ENCODE measurements at regions not wholly inside any gene's neighbourhood (a gene's known extent, or its start where the extent isn't known, plus 50 kb on each side); places are given as distances from the start of the nearest gene placed in this dataset.

GRCh38 chr7:22651036-22651435 lies 76.0 kb upstream of the IL6 start:
- no peak overlapping the region; the same call in 1 of the 2 replicates for H2BK12ac ChIP-seq (ENCODE audit: low read depth, low read length)
- no peaks in the 10 kb centered on the region for H4K20me1 ChIP-seq (replicated peaks in 1 of 2; ENCODE audit: control insufficient read depth in 1 of 2, insufficient read depth in 2 of 2, low read length in 2 of 2)
- H3K4me3 ChIP-seq (ENCODE audit: extremely low read depth in 1 of 4, insufficient read depth in 2 of 4, low read depth in 3 of 4, low read length in 4 of 4), result no peak overlapping the region
- no peaks in the 10 kb centered on the region for H3K79me2 ChIP-seq (ENCODE audit: control insufficient read depth in 1 of 2, insufficient read depth in 2 of 2, low read length in 2 of 2)
- H3K27me3 ChIP-seq (replicated peaks in 1 of 4; ENCODE audit: control insufficient read depth in 3 of 4, extremely low read depth in 1 of 4, insufficient read depth in 3 of 4, low read length in 3 of 4), result no peaks in the 10 kb centered on the region
- no peak overlapping the region for H4K8ac ChIP-seq (ENCODE audit: extremely low read depth, insufficient read depth, low read length)
- no peak for FAIRE-seq
- no peak for DNase-seq (ENCODE audit: low read depth in 1 of 2, low spot score in 2 of 2)
- no peak overlapping the region for H3K18ac ChIP-seq (ENCODE audit: extremely low read depth, low read length)
- 90% methylated on average over 4 of the region's 4 CpGs; no CpG with 5 or more reads in 1 of the 2 experiments for WGBS, 2 experiments (ENCODE audit: extremely low coverage in 1 of 2, insufficient coverage in 1 of 2, insufficient read length in 1 of 2, insufficient replicate concordance in 2 of 2, low coverage in 1 of 2, low lambda C conversion rate in 2 of 2, missing lambda C conversion rate in 1 of 2)
- H2BK5ac ChIP-seq (ENCODE audit: low read depth, low read length), result no peak overlapping the region
- no peak overlapping the region for H3K9ac ChIP-seq (replicated peaks in 1 of 4; ENCODE audit: extremely low read depth in 1 of 4, low read depth in 3 of 4, low read length in 3 of 4)
- H3K23ac ChIP-seq (ENCODE audit: insufficient read length), result no peak overlapping the region
- H3K14ac ChIP-seq (ENCODE audit: insufficient read length), result no peak overlapping the region
- H2AFZ ChIP-seq (ENCODE audit: low read length), result no peak overlapping the region
- H3K4me1 ChIP-seq (replicated peaks in 1 of 4; ENCODE audit: control insufficient read depth in 3 of 4, insufficient read depth in 4 of 4, low read length in 3 of 4), result peaks cover 0 to 3% (median 0%) of the 10 kb centered on the region in 4 experiments; a peak in 1 of 7 replicates
- no peak for TF ChIP-seq HDAC2 (IDR thresholded peaks at IDR 0.05; ENCODE audit: borderline replicate concordance in 1 of 2, low read depth in 2 of 2, low read length in 2 of 2)
- TF ChIP-seq SP1 (IDR thresholded peaks at IDR 0.05; ENCODE audit: low read depth, low read length), result no peak
- TF ChIP-seq SIX5 (IDR thresholded peaks at IDR 0.05; ENCODE audit: low read depth, low read length), result no peak
- no peak for TF ChIP-seq TAF1 (IDR thresholded peaks at IDR 0.05; ENCODE audit: low read depth, low read length)
- TF ChIP-seq RXRA (IDR thresholded peaks at IDR 0.05; ENCODE audit: insufficient read depth, low read depth, low read length), result no peak
- no peak for TF ChIP-seq PHF8 (conservative IDR thresholded peaks at IDR 0.05; ENCODE audit: low read depth, low read length)
- no peak for TF ChIP-seq CTBP2 (IDR thresholded peaks at IDR 0.05; ENCODE audit: borderline replicate concordance, insufficient read depth, insufficient read length, low read length)
- TF ChIP-seq MAFK (IDR thresholded peaks at IDR 0.05; ENCODE audit: low read depth, low read length), result no peak
- no peak for TF ChIP-seq POU5F1 (IDR thresholded peaks at IDR 0.05; ENCODE audit: low read depth, low read length)
- TF ChIP-seq SP2 (IDR thresholded peaks at IDR 0.05; ENCODE audit: low read length), result no peak
- ChIA-PET POLR2A (ENCODE audit: partially characterized antibody) (no interaction called here), CTCF (ENCODE audit: partially characterized antibody) (interaction anchor here (0.7 to 2.6 kb wide), 6 partner anchors 10 to 250 kb away, joined by 3 to 15 read pairs (median 3); partner anchors contain the start of gene IL6)
- H2AK5ac ChIP-seq (ENCODE audit: low read depth, low read length), result no peak overlapping the region
- H2BK120ac ChIP-seq (replicated peaks; ENCODE audit: low read depth, low read length), result no peak overlapping the region
- H4K91ac ChIP-seq (replicated peaks; ENCODE audit: insufficient read length, low read length), result no peak overlapping the region
- H3K4ac ChIP-seq (replicated peaks; ENCODE audit: insufficient read length, low read depth, low read length), result no peak overlapping the region
- H3K56ac ChIP-seq (replicated peaks; ENCODE audit: insufficient read length, low read depth, low read length), result no peak overlapping the region
- H3K79me1 ChIP-seq (ENCODE audit: low read depth, low read length), result no peaks in the 10 kb centered on the region
- no peak overlapping the region for H3K4me2 ChIP-seq (ENCODE audit: insufficient read depth in 1 of 2, low read depth in 2 of 2, low read length in 2 of 2)
- H3K9me3 ChIP-seq (ENCODE audit: insufficient read depth in 2 of 2, low read depth in 1 of 2, low read length in 1 of 2), result peaks cover 6 to 10% of the 10 kb centered on the region in 2 experiments
- no peak overlapping the region for H2BK20ac ChIP-seq (ENCODE audit: low read length)
- H3K36me3 ChIP-seq (ENCODE audit: control insufficient read depth in 2 of 4, insufficient read depth in 4 of 4, low read length in 3 of 4), result no peaks in the 10 kb centered on the region
- no peak overlapping the region for H2BK15ac ChIP-seq (ENCODE audit: low read length)
- no peak overlapping the region for H4K5ac ChIP-seq (ENCODE audit: insufficient read length, low read depth, low read length)
- no peak overlapping the region for H3K27ac ChIP-seq (ENCODE audit: low read depth, low read length)
- no peaks in the 10 kb centered on the region for H3K23me2 ChIP-seq (ENCODE audit: low read depth, low read length)
